HPDE6-E6E7 (cell line): ENCODE measurements at regions not wholly inside any gene's neighbourhood (a gene's known extent, or its start where the extent isn't known, plus 50 kb on each side); places are given as distances from the start of the nearest gene placed in this dataset.
A peak's percentile ranks its signal among the peaks of the same experiment; 100 is the strongest.
"Not testable (repeated sequence)": the region's sequence is repeated elsewhere in the genome, so short reads cannot be mapped to it uniquely, and the experiment has no call there.

ENCODE experiments used
- DNase-seq: peaks from one replicate; pipeline ENCODE4 v3.0.0; 2011; ENCODE audit warnings: missing footprints; ENCODE audit errors: extremely low spot score

DNA sequence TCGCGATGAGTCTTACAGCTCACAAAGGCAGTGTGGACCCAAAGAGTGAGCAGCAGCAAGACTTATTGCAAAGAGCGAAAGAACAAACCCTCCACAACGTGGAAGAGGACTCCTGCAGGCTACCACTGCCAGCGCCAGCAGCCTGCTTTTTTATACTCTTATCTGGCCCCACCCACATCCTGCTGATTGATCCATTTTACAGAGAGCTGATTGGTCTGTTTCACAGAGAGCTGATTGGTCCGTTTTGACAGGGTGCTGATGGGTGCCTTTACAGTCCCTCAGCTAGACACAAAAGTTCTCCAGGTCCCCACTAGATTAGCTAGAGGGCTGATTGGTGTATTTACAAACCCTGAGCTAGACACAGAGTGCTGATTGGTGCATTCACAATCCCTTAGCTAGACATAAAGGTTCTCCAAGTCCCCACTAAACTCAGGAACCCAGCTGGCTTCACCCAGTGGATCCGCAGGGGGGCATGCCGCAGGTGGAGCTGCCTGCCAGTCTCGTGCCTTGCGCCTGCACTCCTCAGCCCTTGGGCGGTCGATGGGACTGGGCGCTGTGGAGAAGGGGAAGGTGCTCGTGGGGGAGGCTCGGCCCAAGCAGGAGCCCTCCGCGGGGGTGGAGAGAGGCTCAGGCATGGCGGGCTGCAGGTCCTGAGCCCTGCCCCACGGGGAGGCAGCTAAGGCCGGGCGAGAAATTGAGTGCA, 75.7 kb downstream of the QDPR start:
- DNase-seq: not testable (repeated sequence)

- DNase-seq: no peak
Measured at GRCh38 chr4:17433827-17434226, 78.1 kb downstream of the QDPR start.

GRCh38 chr4:17427991-17428390, 83.9 kb downstream of the QDPR start:
- no peak for DNase-seq

GRCh38 chr4:17426222-17426621, 85.7 kb downstream of the QDPR start:
- DNase-seq: no peak

GRCh38 chr4:17418010-17418409, 93.9 kb downstream of the QDPR start:
- no peak for DNase-seq

GRCh38 chr4:17414392-17414791, 97.5 kb downstream of the QDPR start:
- DNase-seq: no peak

DNA sequence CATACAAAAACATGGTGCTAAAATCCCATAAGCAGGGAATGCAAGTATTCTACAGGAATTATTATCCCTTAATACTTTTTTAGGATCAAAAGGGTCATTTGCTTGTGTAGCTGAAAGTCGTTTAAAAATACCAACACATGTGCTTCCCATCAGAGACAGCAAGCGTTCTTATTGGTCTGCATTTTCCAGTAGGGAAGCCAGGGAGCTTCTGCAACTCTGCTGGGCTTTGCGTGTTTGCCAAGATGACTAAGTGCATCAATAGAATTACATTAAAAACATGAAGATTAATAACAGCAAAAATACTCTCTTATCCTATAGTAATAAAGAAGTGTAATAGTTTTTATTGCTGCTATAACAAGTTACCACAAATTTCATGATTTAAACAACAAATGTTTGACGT, 111.2 kb downstream of the QDPR start:
- DNase-seq: no peak

- no peak for DNase-seq
Measured at GRCh38 chr4:17398805-17399204, 113.1 kb downstream of the QDPR start.

DNA sequence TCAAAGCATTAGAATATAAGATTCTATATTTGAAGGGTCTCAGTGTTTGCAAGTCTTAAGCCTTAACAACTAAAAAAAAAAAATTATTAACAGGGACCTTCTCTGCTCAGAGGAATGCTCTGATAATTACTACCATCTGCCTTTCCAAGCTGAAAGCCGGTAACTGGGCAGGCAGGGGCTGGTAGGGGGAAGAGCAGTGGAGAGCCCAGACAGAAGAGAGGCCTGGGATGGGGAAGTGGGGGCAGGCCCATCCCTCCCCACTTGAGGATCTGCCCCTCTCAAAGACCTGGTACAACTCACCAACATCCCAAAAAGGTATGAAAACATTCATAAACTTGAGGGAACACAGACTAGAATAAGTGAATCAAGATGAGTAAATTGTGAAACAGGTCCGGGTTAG, 113.9 kb downstream of the QDPR start:
- DNase-seq: no peak

DNA sequence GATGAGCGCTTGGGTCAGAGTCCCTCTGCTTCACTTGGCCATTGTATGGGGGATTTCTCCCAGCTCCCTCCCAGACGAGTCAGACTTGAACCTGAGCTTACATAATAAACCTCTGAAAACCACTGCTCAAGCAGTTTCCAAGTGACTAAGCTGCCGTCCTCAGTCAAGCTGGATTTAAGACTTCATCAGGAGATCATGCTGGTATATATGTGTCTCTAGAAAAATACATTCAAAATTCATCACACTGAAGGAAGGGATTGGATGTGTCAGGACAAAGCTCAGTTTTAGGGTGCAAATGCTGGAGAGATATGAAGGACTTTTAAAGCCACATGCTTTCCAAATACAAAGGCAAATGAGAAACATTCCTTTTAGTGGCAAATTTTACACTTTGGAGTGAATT, 114.3 kb downstream of the QDPR start:
- no peak for DNase-seq

- DNase-seq: peak; percentile 54
Measured at GRCh38 chr4:17385403-17385802, 126.5 kb downstream of the QDPR start.

GRCh38 chr4:17380347-17380746, 131.5 kb downstream of the QDPR start:
- no peak for DNase-seq

GRCh38 chr4:17376205-17376604, 135.7 kb downstream of the QDPR start:
- DNase-seq: no peak

GRCh38 chr4:17373666-17374065, 138.2 kb downstream of the QDPR start:
- no peak for DNase-seq

GRCh38 chr4:17370818-17371217, 141.1 kb downstream of the QDPR start:
- no peak for DNase-seq

- no peak for DNase-seq
Measured at GRCh38 chr4:17368408-17368807, 143.5 kb downstream of the QDPR start.

- no peak for DNase-seq
Measured at GRCh38 chr4:17367201-17367600, 144.7 kb downstream of the QDPR start.

DNA sequence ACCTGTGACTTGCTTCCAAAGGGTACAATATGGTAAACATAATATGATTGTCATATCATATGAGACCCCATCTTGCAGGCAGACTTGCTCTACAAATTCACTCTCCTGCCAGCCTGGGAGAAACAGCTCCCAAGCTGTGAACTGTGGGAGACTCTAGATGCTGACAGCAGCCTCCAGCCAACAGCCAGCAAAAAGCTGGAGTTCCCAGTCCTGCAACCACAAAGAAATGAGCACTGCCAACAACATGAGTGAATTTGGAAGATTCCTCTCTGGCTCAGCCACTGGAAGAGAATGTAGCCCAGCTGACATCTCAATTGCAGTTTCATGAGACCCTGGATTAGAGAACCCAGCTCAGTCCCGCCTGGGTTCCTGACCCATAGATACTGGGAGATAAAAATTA, 145.4 kb downstream of the QDPR start:
- no peak for DNase-seq

GRCh38 chr4:17362430-17362829, 149.5 kb downstream of the QDPR start:
- no peak for DNase-seq

- DNase-seq: no peak
Measured at GRCh38 chr4:17358241-17358640, 153.6 kb downstream of the QDPR start.

DNA sequence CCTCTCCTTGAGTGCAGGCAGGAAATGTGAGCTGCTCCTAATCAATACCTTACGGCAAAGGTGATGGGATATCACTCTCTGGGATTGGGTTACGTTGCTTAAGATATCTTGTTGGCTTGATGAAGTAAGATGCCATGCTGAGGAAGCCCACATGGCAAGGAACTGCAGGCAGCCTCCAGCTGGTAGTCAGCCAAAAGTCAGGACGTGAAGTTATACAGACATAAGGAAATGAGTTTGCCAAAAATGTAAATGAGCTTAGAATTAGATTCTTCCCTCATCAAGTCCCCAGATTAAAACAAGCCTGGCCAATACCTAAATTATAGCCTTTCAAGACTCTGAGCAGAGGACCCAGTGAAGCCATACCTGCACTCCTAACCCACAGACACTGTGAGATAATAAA, 155.0 kb downstream of the QDPR start:
- DNase-seq: no peak

DNA sequence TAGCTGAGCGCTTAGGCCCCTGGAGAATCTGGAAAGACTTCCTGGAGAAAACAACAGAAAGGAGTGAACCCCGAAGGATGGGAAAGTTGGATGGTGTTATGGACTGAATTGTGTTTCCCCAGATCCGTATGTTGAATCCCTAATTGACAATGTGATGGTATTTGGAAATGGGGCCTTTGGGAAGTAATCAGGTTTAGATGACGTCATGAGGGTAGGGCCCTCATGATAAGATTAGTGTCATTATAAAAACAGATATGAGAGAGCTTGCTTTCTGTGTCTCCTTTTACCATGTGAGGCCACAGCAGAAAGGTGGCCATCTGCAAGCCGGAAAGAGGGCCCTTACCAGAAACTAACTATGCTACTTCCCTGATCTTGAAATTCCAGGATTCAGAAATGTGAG, 159.5 kb downstream of the QDPR start:
- no peak for DNase-seq

DNA sequence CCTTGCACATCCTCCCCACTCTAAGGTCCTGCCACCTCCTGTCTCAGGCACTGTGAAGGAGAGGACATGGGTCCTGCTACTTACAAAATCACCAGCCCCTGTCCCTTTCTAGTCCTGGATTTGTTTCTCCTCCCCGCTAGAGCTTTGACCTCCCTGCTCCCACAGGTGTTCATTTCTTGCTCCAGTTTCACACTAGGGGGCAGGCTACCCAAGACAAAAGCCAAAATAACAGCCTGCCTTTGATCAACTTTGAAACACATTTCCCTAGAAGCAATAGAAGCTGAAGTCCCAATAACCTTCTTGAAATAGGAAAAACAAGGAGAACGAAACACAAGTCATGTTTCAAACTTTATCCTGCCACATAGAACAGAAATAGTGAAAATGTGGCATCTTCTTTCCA, 164.4 kb downstream of the QDPR start:
- peak; percentile 13 for DNase-seq

DNA sequence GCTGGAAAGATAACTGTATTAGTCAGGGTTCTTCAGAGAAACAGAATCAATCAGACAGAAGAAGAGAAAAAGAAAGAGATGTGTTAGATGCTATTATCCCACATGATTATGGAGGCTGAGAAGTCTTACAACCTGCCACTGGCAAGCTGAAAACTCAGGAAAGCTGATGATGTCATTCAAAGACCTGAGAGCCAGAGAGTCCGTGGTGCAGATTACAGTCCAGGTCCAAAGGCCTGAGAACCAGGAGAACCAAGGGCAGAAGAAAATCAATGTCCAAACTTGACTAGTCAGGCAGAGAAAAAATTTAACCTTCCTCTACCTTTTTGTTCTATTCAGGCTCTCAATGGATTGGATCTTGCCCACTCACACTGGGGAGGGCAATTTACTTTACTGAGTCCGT, 172.5 kb downstream of the QDPR start:
- no peak for DNase-seq
